ENCODE measurements at regions not wholly inside any gene's neighbourhood (a gene's known extent, or its start where the extent isn't known, plus 50 kb on each side); places are given as distances from the start of the nearest gene placed in this dataset.

DNA sequence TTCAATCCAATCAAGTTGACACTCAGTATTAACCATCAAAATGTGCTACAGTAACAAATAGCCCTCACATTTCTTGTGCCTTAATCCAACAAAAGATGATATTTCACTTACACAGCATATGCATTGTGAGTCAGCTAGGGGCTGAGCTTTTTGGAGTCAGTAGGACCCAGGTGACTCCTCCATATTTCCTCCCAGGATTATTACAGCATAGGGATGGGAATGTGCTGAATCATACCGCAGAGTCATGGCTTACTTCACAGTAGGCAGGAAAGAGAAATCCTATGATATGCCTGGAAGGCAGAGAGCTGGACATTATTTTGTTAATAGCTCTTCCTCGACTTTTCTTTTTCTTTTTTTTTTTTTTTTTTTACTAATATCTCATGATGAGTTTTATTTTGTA, 153.3 kb downstream of the TMEM182 start:
- TF ChIP-seq CTCF (conservative IDR thresholded peaks at IDR 0.05; ENCODE audit: low read depth in 2 of 2) = no peak
- TF ChIP-seq JUNB (IDR thresholded peaks at IDR 0.05; ENCODE audit: unreplicated experiment) = no peak
- no peak for TF ChIP-seq REST (IDR thresholded peaks at IDR 0.05; ENCODE audit: unreplicated experiment)

Data from GM23338 (cell line).